Effector memory CD4-positive, alpha-beta T cell (primary cell): ENCODE measurements at regions not wholly inside any gene's neighbourhood (a gene's known extent, or its start where the extent isn't known, plus 50 kb on each side); places are given as distances from the start of the nearest gene placed in this dataset.
"Not testable (repeated sequence)": the region's sequence is repeated elsewhere in the genome, so short reads cannot be mapped to it uniquely, and the experiment has no call there.

Source experiments
- DNase-seq, 3 donors: peaks; one replicate each; pipeline ENCODE4 v3.0.0-alpha.2; 2020
- H3K27ac ChIP-seq: 2 replicates; pipeline ENCODE4 v1.7.0; 2013; ENCODE audit warnings: mild to moderate bottlenecking, low read length, moderate library complexity; ENCODE audit not compliant: insufficient read depth, poor library complexity, severe bottlenecking
- H3K27me3 ChIP-seq: replicated peaks from 2 replicates; pipeline ENCODE4 v1.7.0; 2013; ENCODE audit warnings: mild to moderate bottlenecking, low read length; ENCODE audit not compliant: insufficient read depth, control insufficient read depth, poor library complexity, severe bottlenecking
- H3K36me3 ChIP-seq: 2 replicates; pipeline ENCODE4 v1.7.0; 2013; ENCODE audit warnings: mild to moderate bottlenecking, low read length, moderate library complexity; ENCODE audit not compliant: control insufficient read depth, insufficient read depth
- H3K4me1 ChIP-seq: 2 replicates; pipeline ENCODE4 v1.7.0; 2013; ENCODE audit warnings: low read length, mild to moderate bottlenecking; ENCODE audit not compliant: control insufficient read depth, insufficient read depth, poor library complexity, severe bottlenecking
- H3K4me3 ChIP-seq: 2 replicates; pipeline ENCODE4 v1.7.0; 2013; ENCODE audit warnings: low read length, low read depth, mild to moderate bottlenecking; ENCODE audit not compliant: insufficient read depth, poor library complexity, severe bottlenecking
- H3K9me3 ChIP-seq: 2 replicates; pipeline ENCODE4 v1.7.0; 2013; ENCODE audit warnings: mild to moderate bottlenecking, low read length, moderate library complexity; ENCODE audit not compliant: control insufficient read depth

DNA sequence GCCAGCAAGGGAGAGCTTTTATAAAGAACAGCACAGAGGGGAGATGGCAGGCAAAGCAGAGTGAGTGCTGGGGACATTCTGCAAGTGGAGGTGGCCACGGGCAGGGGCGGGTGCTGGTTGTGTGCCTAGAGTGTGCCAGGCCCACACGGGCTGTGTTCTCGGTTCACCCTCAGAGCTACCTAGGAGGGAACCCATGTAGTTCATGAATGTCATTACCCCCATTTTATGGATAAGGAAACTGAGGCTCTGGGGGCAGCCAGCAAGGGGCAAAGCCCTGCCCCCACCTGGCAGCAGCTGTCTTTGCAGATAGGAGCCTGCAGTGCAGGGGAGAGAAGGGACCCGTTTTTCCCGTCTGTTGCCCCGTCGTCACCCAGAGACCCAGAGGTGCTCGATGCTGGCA lies 85.2 kb upstream of the NCOR2 start:
- no peak for DNase-seq
- Histone ChIP-seq H3K27me3 (no peaks in the 10 kb centered on the region), H3K9me3 (peaks cover 6% of the 10 kb centered on the region), H3K36me3 (no peaks in the 10 kb centered on the region), H3K27ac (no peak overlapping the region), H3K4me1 (no peaks in the 10 kb centered on the region), H3K4me3 (no peak overlapping the region)

DNA sequence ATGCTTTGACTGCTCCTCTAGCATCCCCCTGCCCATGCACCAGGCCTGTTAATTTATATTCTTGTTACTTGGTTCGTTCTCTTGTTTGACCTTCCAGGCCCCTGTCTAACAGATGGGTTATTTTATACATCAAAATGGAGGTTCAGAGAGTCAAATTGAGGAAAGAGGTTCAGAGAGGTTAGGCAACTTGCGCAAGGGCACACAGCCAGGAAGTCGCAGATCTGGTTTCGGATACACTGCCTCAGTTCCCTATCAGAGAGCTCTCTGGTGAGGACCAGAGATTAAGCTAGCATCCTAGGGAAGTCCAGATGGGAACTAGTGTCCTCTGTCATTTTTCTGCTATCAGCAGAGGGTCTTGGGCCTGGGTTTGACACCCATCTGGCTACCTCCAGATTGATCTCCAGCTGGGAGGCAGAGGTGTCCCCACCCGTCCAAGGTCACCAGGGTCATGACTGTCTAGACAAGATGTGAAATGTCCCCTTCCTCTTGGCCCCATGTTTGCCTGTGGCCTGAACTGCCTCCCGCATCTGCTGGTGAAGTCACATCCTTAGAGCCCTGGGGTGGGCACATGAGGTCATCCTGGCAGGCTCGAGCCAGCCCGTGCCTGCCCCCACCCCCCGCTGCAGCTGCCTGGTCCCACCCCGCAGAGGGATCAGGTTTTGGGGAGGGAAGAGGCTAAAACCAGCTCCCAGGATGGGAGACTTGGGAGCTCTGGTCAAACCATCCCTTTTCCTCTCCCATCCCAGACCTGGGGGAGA lies 84.3 kb upstream of the NCOR2 start:
- H3K4me3 ChIP-seq = no peak overlapping the region
- H3K27ac ChIP-seq = no peak overlapping the region
- H3K4me1 ChIP-seq = no peaks in the 10 kb centered on the region
- no peaks in the 10 kb centered on the region for H3K36me3 ChIP-seq
- no peaks in the 10 kb centered on the region for H3K27me3 ChIP-seq
- H3K9me3 ChIP-seq = peaks cover 6% of the 10 kb centered on the region
- DNase-seq = no peak

DNA sequence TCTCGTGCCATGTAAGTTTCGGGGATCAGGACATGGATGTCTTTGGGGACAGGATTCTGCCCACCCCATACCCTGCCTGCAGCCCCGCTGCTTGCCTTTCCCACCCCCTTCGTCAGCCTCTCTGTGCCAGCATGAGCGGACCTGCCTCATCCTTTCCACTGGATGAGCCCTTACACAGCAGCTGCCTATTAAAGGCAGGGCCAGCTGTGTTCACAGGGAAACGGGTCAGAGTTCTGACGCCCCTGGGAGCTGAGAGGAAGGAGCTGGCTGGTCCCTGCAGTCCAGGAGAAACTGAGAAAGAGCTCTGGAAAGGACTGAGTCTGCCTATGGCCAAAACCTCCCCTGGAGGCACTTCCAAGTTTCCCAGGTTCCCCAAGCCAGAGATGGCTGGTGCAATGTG lies 83.5 kb upstream of the NCOR2 start:
- no peak for DNase-seq
- Histone ChIP-seq H3K36me3 (no peaks in the 10 kb centered on the region), H3K9me3 (peaks cover 6% of the 10 kb centered on the region), H3K27ac (no peak overlapping the region), H3K27me3 (no peaks in the 10 kb centered on the region), H3K4me3 (no peak overlapping the region), H3K4me1 (no peaks in the 10 kb centered on the region)

DNA sequence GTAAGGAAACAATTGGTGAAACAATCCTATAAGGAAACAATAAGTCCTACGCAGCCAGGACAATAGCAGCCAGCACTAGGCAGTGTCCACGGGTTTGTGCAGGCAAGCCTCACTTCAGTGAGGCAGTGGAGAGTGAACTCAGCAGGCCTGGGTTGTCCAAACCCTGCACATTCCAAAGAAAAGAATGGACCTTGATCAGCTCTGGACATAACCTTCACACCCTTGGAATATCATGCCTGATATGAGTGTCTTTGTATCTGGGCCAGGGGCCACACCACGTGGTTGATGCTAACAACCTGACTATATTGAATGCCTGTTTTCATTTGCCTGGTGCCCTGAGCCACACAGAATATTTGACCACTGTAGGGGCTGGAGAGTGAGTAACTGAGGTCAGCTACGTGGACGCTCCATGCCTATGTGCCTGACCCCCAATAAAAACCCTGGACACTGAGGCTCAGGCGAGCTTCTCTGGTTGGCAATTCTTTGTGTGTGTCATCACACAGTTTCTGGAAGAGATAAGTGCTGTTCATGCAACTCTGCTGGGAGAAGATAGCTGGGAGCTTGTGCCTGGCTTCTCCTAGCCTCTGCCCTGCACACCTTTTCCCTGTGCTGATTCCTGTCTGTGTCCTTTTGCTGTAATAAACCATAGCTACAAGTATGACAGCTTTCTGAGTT lies 81.4 kb upstream of the NCOR2 start:
- Histone ChIP-seq H3K9me3 (peaks cover 6% of the 10 kb centered on the region), H3K36me3 (no peaks in the 10 kb centered on the region), H3K27ac (no peak overlapping the region), H3K4me1 (no peaks in the 10 kb centered on the region), H3K4me3 (no peak overlapping the region), H3K27me3 (no peaks in the 10 kb centered on the region)
- no peak for DNase-seq

DNA sequence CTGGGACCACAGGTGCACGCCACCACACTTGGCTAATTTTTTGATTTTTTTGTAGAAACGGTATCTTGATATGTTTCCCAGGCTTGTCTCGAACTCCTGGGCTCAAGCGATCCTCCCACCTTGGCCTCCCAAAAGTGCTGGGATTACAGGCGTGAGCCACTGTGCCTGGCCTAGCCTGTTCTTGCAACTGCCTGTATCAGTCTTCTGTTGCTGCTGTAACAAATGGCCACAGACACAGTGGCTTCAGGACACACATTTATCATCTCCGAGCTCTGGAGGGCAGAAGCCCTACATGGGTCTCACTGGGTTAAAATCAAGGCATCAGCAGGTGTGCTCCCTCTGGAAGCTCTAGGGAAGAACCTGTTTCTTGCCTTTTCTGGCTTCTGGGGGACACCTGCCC lies 79.9 kb upstream of the NCOR2 start:
- Histone ChIP-seq H3K36me3 (no peaks in the 10 kb centered on the region), H3K27me3 (no peaks in the 10 kb centered on the region), H3K27ac (no peak overlapping the region), H3K4me3 (no peak overlapping the region), H3K9me3 (peaks cover 6% of the 10 kb centered on the region), H3K4me1 (no peaks in the 10 kb centered on the region)
- no peak for DNase-seq

DNA sequence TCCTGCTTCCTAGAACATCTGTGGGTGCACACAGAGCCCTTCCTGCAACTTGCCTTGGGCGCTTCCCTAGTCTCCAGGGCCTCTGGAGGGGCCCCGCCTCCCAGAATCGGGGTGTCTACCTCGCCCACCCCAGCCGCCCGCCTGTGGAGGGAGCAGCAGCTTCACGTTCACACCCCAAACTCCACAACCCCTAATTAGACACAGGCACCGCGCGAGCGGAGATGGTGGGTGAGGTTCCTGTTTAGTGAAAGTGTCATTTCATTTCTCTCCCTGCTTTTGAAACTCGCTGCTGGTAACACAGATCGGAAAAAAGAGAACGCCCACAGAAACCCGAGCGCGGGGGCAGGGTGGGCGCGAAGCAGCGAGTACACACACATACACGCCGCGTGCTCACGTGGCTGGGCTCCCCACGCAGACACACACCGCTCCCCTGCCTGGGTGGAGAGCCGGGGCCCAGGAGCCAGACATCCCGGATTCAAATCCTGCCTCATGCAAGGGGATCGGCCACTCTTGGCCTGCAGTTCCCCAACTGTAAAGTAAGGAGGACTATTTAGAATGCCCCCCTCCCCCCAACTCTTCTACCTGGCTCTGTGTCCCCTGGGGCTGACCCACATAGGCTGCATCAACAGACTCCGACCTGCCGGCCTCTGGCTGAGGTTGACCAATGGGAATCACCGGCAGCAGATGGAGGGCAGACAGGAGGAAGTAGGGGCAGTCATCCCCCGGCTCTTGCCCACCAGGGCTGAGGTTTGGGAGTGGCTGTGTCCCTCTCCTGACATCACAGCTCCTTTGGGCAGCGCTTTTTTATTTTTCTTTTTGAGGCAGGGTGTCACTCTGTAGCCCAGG lies 79.2 kb upstream of the NCOR2 start:
- no peaks in the 10 kb centered on the region for H3K27me3 ChIP-seq
- no peaks in the 10 kb centered on the region for H3K36me3 ChIP-seq
- H3K27ac ChIP-seq = no peak overlapping the region
- no peaks in the 10 kb centered on the region for H3K4me1 ChIP-seq
- no peak for DNase-seq
- H3K4me3 ChIP-seq = no peak overlapping the region
- peaks cover 6% of the 10 kb centered on the region for H3K9me3 ChIP-seq

DNA sequence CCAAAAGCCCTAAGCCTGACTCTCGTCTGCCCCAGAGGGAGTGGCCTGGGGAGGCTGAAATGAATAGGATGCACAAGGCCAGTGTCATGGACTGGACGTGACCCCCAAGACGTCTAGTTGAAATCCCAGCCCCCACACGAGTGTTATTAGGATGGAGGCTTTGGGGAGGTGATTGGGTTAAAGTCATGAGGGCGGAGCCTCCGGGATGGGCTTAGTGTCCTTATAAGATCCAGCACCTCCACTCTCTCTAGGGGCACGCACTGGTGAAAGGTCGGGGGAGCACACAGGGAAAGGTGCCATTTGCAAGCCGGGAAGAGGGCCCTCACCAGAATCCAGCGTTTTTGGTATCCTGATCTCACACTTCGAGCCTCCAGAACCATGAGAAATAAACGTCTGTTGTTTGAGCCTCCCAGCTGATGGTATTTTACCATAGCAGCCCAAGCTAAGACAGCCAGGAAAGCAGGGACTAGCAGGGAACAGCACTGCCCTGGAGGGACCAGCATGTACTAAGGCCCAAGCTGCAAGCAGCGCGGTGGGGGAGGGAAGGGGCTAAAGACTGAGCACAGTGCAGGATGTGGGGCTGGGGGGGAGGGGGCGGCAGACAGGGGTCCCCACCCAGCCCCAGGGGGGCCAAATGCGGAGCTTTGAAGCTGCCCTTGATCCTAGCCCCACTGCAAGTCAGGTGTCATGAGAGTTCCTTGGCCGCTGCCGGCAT lies 78.3 kb upstream of the NCOR2 start:
- H3K36me3 ChIP-seq = no peaks in the 10 kb centered on the region
- H3K4me3 ChIP-seq = no peak overlapping the region
- no peak overlapping the region for H3K27ac ChIP-seq
- H3K9me3 ChIP-seq = peaks cover 6% of the 10 kb centered on the region
- DNase-seq = no peak
- H3K27me3 ChIP-seq = no peaks in the 10 kb centered on the region
- H3K4me1 ChIP-seq = no peaks in the 10 kb centered on the region

DNA sequence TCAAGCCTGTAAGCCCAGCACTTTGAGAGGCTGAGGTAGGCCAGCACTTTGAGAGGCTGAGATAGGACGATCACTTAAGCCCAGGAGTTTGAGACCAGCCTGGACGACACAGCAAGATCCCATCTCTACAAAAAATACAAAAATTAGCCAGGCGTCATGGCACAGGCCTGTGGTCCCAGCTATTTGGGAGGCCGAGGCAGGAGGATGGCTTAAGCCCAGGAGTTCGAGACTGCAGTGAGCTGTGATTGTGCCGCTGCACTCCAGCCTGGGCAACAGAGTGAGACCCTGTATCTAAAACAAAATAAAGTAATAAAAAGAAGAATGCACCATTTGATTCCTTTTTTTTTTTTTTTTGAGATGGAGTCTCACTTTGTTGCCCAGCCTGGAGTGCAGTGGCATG lies 76.4 kb upstream of the NCOR2 start:
- H3K36me3 ChIP-seq, DNase-seq, H3K9me3 ChIP-seq: not testable (repeated sequence)

DNA sequence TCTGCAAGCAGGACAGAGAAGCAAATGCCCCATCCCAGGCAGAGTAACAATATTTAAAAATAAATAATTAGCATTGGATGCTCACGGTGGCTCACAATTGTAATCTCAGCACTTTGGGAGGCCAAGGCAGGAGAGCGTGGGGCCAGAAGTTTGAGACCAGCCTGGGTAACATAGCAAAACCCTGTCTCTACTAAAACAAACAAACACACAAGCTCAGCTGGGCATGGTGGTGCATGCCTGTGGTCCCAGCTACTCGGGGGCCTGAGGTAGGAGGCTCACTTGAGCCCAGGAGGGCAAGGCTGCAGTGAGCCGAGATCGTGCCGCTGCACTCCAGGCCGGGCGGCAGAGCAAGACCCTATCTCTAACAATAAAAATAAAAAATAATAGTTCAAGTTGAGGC lies 74.7 kb upstream of the NCOR2 start:
- no peak for DNase-seq
- H3K36me3 ChIP-seq = no peaks in the 10 kb centered on the region
- no peaks in the 10 kb centered on the region for H3K4me1 ChIP-seq
- no peak overlapping the region for H3K27ac ChIP-seq
- no peak overlapping the region for H3K4me3 ChIP-seq
- H3K9me3 ChIP-seq = no peaks in the 10 kb centered on the region
- H3K27me3 ChIP-seq = no peaks in the 10 kb centered on the region

More for the DNA sequence above, 76.4 kb upstream of the NCOR2 start:
- not testable (repeated sequence) for H3K27me3 ChIP-seq, H3K27ac ChIP-seq, H3K4me3 ChIP-seq, H3K4me1 ChIP-seq
